ENCODE measurements at regions not wholly inside any gene's neighbourhood (a gene's known extent, or its start where the extent isn't known, plus 50 kb on each side); places are given as distances from the start of the nearest gene placed in this dataset.
A peak's percentile ranks its signal among the peaks of the same experiment; 100 is the strongest.

GRCh38 chr1:98001764-98002163, 80.9 kb upstream of the DPYD start:
- Histone ChIP-seq H3K9me3 (no peaks in the 10 kb centered on the region), H3K4me3 (no peak overlapping the region), H3K27me3 (no peaks in the 10 kb centered on the region), H3K36me3 (no peaks in the 10 kb centered on the region), H3K27ac (no peak overlapping the region), H3K4me1 (no peaks in the 10 kb centered on the region)
- TF ChIP-seq POLR2A (IDR thresholded peaks at IDR 0.05): no peak
- TF ChIP-seq, protein P1, sequence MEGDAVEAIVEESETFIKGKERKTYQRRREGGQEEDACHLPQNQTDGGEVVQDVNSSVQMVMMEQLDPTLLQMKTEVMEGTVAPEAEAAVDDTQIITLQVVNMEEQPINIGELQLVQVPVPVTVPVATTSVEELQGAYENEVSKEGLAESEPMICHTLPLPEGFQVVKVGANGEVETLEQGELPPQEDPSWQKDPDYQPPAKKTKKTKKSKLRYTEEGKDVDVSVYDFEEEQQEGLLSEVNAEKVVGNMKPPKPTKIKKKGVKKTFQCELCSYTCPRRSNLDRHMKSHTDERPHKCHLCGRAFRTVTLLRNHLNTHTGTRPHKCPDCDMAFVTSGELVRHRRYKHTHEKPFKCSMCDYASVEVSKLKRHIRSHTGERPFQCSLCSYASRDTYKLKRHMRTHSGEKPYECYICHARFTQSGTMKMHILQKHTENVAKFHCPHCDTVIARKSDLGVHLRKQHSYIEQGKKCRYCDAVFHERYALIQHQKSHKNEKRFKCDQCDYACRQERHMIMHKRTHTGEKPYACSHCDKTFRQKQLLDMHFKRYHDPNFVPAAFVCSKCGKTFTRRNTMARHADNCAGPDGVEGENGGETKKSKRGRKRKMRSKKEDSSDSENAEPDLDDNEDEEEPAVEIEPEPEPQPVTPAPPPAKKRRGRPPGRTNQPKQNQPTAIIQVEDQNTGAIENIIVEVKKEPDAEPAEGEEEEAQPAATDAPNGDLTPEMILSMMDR (IDR thresholded peaks at IDR 0.05): peak in 2 of 4 donors; percentile 11 to 23
- intact Hi-C loops (cut with DNase I): no loop called here
- no peak for DNase-seq
- 74% methylated on average over 1 of the region's 1 CpG for WGBS (ENCODE audit: insufficient coverage, low coverage, low lambda C conversion rate, missing lambda C conversion rate)
- ATAC-seq: no peak

GRCh38 chr1:97999320-97999719, 78.5 kb upstream of the DPYD start:
- intact Hi-C loops (cut with DNase I): no loop called here
- DNase-seq (no peak), ATAC-seq (no peak)
- Histone ChIP-seq H3K4me3 (no peak overlapping the region), H3K4me1 (no peaks in the 10 kb centered on the region), H3K27me3 (no peaks in the 10 kb centered on the region), H3K36me3 (no peaks in the 10 kb centered on the region), H3K27ac (no peak overlapping the region), H3K9me3 (no peaks in the 10 kb centered on the region)
- WGBS (ENCODE audit: insufficient coverage, low coverage, low lambda C conversion rate, missing lambda C conversion rate): 23% methylated on average over 1 of the region's 1 CpG
- TF ChIP-seq, protein P1 (IDR thresholded peaks at IDR 0.05): no peak
- no peak for TF ChIP-seq POLR2A (IDR thresholded peaks at IDR 0.05)

DNA sequence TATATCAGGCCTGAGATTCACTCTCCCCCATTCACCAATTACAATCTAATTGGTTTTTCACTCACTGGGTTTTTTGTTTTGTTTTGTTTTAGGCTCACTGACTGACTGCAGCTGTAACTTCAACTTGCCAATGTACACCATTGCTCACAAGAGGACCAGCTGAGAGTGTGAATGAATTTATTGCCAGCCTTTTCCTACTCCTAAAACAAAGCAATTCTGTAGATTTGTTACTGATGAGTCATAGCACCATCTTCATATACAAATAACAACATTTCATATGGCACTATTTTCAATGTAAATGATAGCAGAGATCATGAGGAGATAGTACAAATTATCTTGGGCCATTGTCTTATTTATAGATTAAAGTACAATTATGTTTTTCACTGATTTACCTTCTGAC, 76.0 kb upstream of the DPYD start:
- H3K4me1 ChIP-seq: no peaks in the 10 kb centered on the region
- DNase-seq: no peak
- intact Hi-C loops (cut with DNase I): no loop called here
- H3K27me3 ChIP-seq: no peaks in the 10 kb centered on the region
- no peak for ATAC-seq
- no peak overlapping the region for H3K4me3 ChIP-seq
- no peaks in the 10 kb centered on the region for H3K36me3 ChIP-seq
- H3K9me3 ChIP-seq: no peaks in the 10 kb centered on the region
- TF ChIP-seq, protein P1 (IDR thresholded peaks at IDR 0.05): no peak
- no peak for TF ChIP-seq POLR2A (IDR thresholded peaks at IDR 0.05)
- no peak overlapping the region for H3K27ac ChIP-seq

DNA sequence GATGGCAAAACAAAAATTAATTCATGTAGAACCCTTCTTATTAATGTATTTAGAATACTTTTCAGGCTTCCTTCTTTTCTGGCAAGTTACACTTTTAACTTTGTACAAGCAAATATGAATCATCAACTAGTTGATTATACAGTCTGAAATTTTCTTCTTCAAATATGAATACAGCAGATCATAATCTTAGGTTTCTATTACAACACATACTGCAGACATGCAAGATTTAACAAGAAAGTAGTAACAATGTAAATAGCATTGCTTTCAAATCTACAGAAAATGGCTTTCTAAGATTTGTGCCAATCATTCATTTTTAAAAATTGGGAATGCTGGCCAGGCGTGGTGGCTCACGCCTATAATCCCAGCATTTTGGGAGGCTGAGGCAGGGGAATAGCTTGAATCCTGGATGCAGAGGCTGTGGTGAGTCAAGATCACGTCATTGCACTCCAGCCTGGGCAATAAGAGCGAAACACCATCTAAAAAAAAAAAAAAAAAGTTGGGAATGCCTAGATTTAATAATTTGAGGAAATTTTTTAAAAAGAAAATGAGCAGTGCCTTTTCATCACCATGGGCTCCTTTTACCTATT, 68.4 kb upstream of the DPYD start:
- TF ChIP-seq, protein P1 (IDR thresholded peaks at IDR 0.05): no peak
- TF ChIP-seq POLR2A (IDR thresholded peaks at IDR 0.05): no peak
- intact Hi-C loops (cut with DNase I): no loop called here
- WGBS (ENCODE audit: insufficient coverage, low coverage, low lambda C conversion rate, missing lambda C conversion rate): 82% methylated on average over 4 of the region's 4 CpGs

More for the DNA sequence above, 68.4 kb upstream of the DPYD start:
- no peak for DNase-seq
- Histone ChIP-seq H3K36me3 (no peaks in the 10 kb centered on the region), H3K27ac (no peak overlapping the region), H3K4me1 (no peaks in the 10 kb centered on the region), H3K27me3 (no peaks in the 10 kb centered on the region), H3K9me3 (no peaks in the 10 kb centered on the region), H3K4me3 (no peak overlapping the region)
- no peak for ATAC-seq
